Medulla oblongata (tissue), 1 donor: ENCODE measurements at regions not wholly inside any gene's neighbourhood (a gene's known extent, or its start where the extent isn't known, plus 50 kb on each side); places are given as distances from the start of the nearest gene placed in this dataset.

Source experiments
- DNase-seq: peaks from one replicate; pipeline ENCODE4 v3.0.0-alpha.2; 2015; ENCODE audit errors: extremely low spot score

GRCh38 chr3:27935492-27935891 lies 213.4 kb upstream of the EOMES start:
- DNase-seq: no peak

DNA sequence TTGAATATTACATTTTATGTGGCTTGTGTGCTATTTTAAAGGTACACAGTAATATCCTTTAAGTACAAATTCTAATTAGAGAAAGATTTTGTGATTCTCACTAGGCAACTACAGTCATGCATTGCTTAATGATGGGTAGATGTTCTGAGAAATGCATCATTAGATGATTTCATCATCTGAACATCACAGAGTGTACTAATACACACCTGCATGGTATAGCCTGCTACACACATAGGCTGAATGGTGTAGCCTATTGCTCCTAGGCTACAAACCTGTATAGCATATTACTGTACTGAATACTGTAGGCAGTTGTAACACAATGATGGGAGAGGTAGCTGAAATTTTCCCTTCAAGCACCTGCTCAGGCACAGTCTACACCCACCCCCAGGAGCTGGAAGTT lies 217.4 kb upstream of the EOMES start:
- no peak for DNase-seq

GRCh38 chr3:27939940-27940339 lies 217.8 kb upstream of the EOMES start:
- DNase-seq: no peak

- DNase-seq: no peak
Observed at GRCh38 chr3:27943106-27943505, 221.0 kb upstream of the EOMES start.

- DNase-seq: no peak
Observed at GRCh38 chr3:27945229-27945628, 223.1 kb upstream of the EOMES start.

GRCh38 chr3:27960133-27960532 lies 238.0 kb upstream of the EOMES start:
- no peak for DNase-seq

- no peak for DNase-seq
Observed at GRCh38 chr3:27963519-27963918, 241.4 kb upstream of the EOMES start.

- no peak for DNase-seq
Observed at GRCh38 chr3:27971600-27971999, 249.5 kb upstream of the EOMES start.

DNA sequence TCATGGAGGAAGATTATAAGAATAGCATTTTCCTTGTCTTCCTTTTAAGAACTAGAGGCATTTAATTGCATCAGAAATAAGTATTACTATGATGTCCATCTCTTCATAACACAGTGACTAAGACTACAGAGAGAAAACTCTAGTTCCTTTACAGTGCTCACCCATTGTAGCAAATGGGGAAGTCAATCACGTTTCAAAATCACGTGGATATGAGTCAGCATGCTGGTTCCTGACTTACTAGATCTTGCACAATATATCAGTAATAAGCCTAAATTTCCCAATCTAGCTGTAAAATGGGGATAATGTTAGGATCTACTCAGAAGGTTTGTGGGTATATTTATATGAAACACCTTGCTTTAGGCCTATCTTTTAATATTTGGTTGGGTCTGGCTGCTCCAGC lies 254.8 kb upstream of the EOMES start:
- no peak for DNase-seq

- DNase-seq: no peak
Observed at GRCh38 chr3:27978440-27978839, 256.3 kb upstream of the EOMES start.

- DNase-seq: no peak
Observed at GRCh38 chr3:27985369-27986035, 255.9 kb upstream of the CMC1 start.

DNA sequence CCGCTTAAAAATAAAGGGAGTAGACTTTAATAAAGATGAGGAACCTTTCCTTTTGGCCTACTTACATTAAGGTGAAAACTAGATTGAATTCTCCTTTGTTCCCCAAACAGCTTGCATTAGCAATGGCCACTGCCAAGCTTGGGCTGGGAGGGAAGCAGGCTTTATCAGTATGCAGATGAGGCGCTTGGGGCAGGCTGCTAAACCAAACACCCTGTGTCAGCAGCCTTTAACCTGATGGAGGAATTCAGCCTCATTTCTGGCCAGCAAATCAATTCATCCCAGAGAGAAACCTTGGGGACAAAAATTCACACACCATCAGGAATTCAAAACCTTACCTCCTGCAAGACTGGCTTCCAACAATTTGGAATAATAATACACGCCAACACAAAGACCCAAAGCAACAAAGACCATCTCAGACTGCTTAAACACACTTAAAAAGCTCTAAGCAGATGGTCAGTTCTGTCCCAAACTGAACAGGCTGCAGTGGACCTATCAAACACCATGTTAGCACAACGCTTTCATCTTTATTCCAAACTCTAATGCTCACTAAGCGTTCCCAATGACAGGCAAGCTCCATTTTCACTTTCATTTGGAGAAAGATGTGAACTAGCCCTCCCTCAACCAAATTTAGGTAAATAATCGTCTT lies 255.1 kb upstream of the CMC1 start:
- no peak for DNase-seq

GRCh38 chr3:27990324-27990723 lies 251.1 kb upstream of the CMC1 start:
- DNase-seq: no peak

DNA sequence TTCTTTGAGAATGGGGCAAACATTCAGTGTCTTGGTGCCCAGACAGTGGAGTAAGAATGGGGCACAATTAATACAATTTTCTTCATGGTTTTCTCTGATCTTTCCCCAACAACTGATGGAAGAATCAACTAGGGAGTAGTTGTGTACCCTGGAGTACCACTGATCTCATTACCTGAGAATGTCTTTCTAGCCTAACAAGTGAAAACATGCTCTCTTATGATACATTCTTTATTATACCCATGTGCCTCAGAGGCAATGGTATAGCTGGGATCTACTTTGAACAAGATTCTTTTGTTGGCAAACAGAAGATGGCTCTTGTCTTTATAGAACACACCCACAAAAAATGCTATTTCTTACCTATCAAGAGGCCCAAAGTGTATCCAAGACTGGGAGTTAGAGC lies 250.6 kb upstream of the CMC1 start:
- no peak for DNase-seq

GRCh38 chr3:27993051-27993450 lies 248.4 kb upstream of the CMC1 start:
- no peak for DNase-seq

- no peak for DNase-seq
Observed at GRCh38 chr3:28000608-28001007, 240.8 kb upstream of the CMC1 start.

DNA sequence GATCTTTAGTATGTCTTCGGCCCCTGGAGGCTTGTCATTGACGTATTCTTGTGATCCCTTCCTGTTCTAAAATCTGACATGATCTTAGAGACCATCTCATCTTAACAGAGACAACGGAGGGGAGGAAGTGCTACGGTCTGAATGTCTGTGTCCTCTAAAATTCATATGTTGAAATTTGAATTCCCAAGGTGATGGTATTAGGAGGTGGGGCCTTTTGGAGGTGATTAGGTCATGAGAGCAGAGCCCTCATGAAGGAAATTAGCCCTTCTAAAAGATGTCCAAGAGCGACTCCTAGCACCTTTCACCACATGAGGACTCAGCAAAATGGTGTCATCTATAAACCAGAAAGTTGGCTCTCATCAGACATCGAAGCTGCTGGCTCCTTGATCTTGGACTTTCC lies 233.2 kb upstream of the CMC1 start:
- no peak for DNase-seq

DNA sequence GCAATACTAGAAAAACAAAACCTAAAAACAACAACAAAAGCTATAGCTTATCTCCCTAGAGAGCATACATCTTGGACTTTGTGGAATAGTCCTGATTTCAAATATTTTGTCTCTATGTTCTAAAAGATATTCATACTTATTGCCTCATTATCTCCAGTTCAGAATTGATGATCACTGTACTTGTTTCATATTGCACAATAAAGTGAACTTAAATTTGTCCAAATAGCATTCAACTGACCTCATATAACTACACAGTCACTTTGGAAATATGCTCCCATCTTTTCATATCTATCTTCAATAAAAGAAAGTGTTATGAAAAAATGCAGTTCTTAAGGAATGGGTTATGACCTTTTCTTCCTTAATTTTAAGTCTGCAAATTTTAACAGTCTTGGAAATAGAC lies 228.6 kb upstream of the CMC1 start:
- no peak for DNase-seq

DNA sequence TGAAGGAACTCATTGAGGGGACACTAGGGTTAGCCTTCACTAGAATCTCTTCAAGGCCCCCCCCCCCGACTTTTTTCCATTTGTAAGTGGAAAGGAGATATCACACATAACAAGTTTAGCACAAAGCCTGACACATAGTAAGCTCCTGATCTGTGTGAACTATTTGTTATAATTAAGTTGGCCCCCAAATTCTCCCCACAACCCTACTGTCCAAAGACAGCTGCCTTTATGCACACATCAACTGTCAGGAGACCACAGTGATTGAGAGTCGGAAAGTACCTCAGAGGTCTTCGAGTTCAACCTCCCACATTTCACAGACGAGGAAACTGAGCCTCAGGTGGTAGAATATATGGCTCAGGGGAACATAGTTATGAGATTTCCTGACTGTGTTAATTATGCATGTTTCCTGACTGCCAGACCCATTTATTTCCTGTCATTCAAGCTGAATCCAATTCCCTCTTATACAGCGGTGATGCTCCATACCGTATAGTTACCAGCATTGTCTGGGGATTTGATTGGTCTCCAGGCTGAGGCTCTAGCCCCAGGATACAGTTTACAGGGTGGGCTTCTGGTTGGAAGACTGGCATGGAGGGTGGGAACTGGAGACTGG lies 227.4 kb upstream of the CMC1 start:
- DNase-seq: no peak

DNA sequence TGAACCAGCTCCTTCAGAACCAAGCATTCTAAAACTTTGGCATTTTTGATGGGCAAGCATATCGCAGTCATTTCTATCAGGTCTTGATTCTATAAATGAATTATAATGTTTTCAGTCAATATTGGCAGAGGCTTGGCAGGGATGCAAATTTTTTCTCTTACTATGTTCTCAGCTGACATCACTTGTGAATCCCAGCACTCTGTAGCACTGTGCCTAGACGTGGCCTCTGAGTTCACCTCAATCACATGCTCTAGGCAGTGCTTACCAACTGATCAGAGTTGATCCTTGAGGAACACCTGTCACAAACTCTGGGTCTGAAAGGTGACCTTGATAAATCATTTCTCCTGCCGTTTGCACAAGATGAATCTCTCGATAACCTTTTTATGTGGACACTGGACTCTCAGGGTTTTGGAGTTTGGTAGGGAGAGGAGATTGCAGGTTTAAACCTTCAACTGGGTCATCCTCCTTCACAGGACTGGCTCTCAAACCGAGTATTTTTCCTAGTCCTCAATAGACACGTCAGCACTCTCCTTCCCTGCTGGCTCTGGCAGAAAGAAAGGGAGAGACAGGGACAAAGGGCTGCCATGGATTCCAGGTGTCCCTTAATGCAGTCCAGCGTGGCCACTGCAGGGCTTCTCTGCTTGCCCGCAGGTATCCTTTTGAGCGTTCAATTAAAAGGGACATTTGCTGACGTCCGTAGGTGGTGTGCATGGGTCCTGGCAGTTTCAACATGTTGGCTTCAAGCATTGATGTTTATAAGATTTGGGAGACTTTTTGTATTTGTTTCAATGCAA lies 222.3 kb upstream of the CMC1 start:
- DNase-seq: no peak

- DNase-seq: no peak
Observed at GRCh38 chr3:28019740-28020139, 221.7 kb upstream of the CMC1 start.

GRCh38 chr3:28022916-28023315 lies 218.5 kb upstream of the CMC1 start:
- no peak for DNase-seq

DNA sequence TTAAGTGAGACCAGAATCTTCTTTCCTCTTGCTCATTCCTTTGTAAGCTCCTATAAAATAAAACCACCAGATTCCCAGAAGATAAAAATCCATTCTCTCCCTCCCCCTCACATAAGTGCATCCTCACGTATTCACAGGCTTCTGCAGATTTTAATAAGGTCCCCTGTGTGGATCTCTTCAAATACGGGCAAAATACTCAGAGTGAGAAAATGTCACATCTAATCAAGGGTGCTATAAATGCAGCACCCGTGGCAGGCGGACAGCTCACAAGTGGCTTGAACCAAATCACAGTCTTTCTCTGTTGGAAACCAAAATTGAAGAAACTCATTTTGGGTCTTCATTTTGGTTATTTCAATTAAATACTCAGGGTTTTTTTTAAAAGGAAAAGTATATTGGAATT lies 212.9 kb upstream of the CMC1 start:
- DNase-seq: no peak
